Osteocyte (in vitro differentiated cells): ENCODE measurements at regions not wholly inside any gene's neighbourhood (a gene's known extent, or its start where the extent isn't known, plus 50 kb on each side); places are given as distances from the start of the nearest gene placed in this dataset.

Experiments used
- DNase-seq: peaks from one replicate; pipeline ENCODE4 v3.0.0; 2021; ENCODE audit warnings: mixed read lengths; ENCODE audit not compliant: unreplicated experiment; ENCODE audit errors: extremely low spot score
- H3K27ac Mint-ChIP-seq: one replicate; pipeline ENCODE4 v1.8.0; 2021; ENCODE audit warnings: mild to moderate bottlenecking, mixed read lengths; ENCODE audit not compliant: unreplicated experiment
- H3K27me3 Mint-ChIP-seq: one replicate; pipeline ENCODE4 v1.8.0; 2021; ENCODE audit warnings: mixed read lengths; ENCODE audit not compliant: unreplicated experiment
- H3K36me3 Mint-ChIP-seq: one replicate; pipeline ENCODE4 v1.8.0; 2021; ENCODE audit warnings: mixed read lengths; ENCODE audit not compliant: unreplicated experiment
- H3K4me1 Mint-ChIP-seq: one replicate; pipeline ENCODE4 v1.8.0; 2021; ENCODE audit warnings: mixed read lengths; ENCODE audit not compliant: unreplicated experiment
- H3K4me3 Mint-ChIP-seq: one replicate; pipeline ENCODE4 v1.8.0; 2021; ENCODE audit warnings: mild to moderate bottlenecking, moderate library complexity, mixed read lengths; ENCODE audit not compliant: unreplicated experiment
- H3K9me3 Mint-ChIP-seq: one replicate; pipeline ENCODE4 v1.8.0; 2021; ENCODE audit warnings: mixed read lengths; ENCODE audit not compliant: unreplicated experiment
- TF ChIP-seq, protein P1 (sequence below): fragments of 200-600 bp; sonication (generic); IDR thresholded peaks from 2 replicates; pipeline ENCODE4 v1.5.0; 2021; ENCODE audit warnings: antibody characterized with exemption, mild to moderate bottlenecking, moderate library complexity

- Mint-ChIP-seq H3K4me1 (peaks cover 4% of the 10 kb centered on the region), H3K9me3 (no peaks in the 10 kb centered on the region), H3K4me3 (no peak overlapping the region), H3K27me3 (no peaks in the 10 kb centered on the region), H3K27ac (no peak overlapping the region), H3K36me3 (no peaks in the 10 kb centered on the region)
- DNase-seq, result no peak
- TF ChIP-seq, protein P1, sequence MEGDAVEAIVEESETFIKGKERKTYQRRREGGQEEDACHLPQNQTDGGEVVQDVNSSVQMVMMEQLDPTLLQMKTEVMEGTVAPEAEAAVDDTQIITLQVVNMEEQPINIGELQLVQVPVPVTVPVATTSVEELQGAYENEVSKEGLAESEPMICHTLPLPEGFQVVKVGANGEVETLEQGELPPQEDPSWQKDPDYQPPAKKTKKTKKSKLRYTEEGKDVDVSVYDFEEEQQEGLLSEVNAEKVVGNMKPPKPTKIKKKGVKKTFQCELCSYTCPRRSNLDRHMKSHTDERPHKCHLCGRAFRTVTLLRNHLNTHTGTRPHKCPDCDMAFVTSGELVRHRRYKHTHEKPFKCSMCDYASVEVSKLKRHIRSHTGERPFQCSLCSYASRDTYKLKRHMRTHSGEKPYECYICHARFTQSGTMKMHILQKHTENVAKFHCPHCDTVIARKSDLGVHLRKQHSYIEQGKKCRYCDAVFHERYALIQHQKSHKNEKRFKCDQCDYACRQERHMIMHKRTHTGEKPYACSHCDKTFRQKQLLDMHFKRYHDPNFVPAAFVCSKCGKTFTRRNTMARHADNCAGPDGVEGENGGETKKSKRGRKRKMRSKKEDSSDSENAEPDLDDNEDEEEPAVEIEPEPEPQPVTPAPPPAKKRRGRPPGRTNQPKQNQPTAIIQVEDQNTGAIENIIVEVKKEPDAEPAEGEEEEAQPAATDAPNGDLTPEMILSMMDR, result no peak
These were observed 702.0 kb downstream of the KCNJ2 start for GRCh38 chr17:70871180-70871818.

- H3K27ac Mint-ChIP-seq, result no peak overlapping the region
- peaks cover 4% of the 10 kb centered on the region for H3K4me1 Mint-ChIP-seq
- H3K4me3 Mint-ChIP-seq, result no peak overlapping the region
- TF ChIP-seq, protein P1, result no peak
- H3K36me3 Mint-ChIP-seq, result no peaks in the 10 kb centered on the region
- no peaks in the 10 kb centered on the region for H3K27me3 Mint-ChIP-seq
- DNase-seq, result no peak
- no peaks in the 10 kb centered on the region for H3K9me3 Mint-ChIP-seq
These were observed 702.8 kb downstream of the KCNJ2 start for GRCh38 chr17:70872103-70872502.

DNA sequence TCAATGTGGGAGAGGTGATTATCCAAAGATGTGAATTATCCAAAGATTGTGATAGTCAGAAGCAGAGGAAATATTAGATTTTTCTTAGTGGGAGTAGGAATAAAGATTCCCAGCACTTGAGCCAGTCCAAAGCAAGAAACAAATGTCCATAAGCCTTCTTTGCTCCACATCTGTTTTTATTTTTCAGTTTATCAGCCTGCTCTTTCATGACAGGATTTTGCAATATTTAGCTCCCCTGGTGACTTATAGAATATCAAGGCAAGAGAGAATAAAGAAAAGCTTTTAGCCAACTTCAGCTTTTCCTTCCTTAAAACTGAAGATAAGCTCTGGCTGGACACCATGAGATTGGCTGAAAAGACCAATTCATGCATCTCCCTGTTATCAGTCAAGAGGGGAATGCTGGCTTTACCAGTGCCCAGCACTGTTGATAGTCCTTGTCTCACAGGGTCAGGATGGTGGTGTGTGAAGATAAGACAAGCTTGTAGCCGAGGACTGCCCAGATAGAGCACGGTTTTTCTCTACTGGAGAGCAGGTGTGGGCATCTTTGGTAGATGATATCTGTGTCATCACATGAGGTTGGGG is 706.5 kb downstream of the KCNJ2 start:
- TF ChIP-seq, protein P1, result no peak
- Mint-ChIP-seq H3K36me3 (no peaks in the 10 kb centered on the region), H3K4me3 (no peak overlapping the region), H3K4me1 (peaks cover 4% of the 10 kb centered on the region), H3K27ac (no peak overlapping the region), H3K9me3 (no peaks in the 10 kb centered on the region), H3K27me3 (no peaks in the 10 kb centered on the region)
- DNase-seq, result no peak

DNA sequence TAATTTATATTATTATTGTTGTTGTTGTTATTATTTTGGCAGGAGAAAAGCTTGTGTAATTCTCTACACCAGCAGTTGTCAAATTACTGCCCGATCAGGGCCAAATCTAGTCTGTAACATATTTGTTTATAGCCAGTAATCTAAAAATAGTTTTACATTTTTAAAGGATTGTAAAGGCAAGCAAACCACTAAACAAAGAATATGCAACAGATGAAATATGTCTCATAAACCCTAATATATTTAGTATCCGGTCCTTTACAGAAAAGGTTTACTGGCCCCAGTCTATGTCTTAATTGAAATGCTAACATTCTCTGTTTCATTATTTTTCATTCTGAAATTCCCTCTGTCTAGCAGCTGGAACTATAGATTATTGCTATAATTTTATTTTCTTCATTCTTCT is 709.5 kb downstream of the KCNJ2 start:
- H3K4me1 Mint-ChIP-seq, result no peaks in the 10 kb centered on the region
- no peaks in the 10 kb centered on the region for H3K9me3 Mint-ChIP-seq
- TF ChIP-seq, protein P1, result no peak
- no peaks in the 10 kb centered on the region for H3K36me3 Mint-ChIP-seq
- H3K4me3 Mint-ChIP-seq, result no peak overlapping the region
- no peaks in the 10 kb centered on the region for H3K27me3 Mint-ChIP-seq
- no peak overlapping the region for H3K27ac Mint-ChIP-seq
- DNase-seq, result no peak

- H3K27me3 Mint-ChIP-seq, result no peaks in the 10 kb centered on the region
- H3K9me3 Mint-ChIP-seq, result no peaks in the 10 kb centered on the region
- no peak for DNase-seq
- no peak overlapping the region for H3K27ac Mint-ChIP-seq
- no peak overlapping the region for H3K4me3 Mint-ChIP-seq
- H3K4me1 Mint-ChIP-seq, result no peaks in the 10 kb centered on the region
- H3K36me3 Mint-ChIP-seq, result no peaks in the 10 kb centered on the region
- TF ChIP-seq, protein P1, result no peak
These were observed 710.1 kb downstream of the KCNJ2 start for GRCh38 chr17:70879401-70879800.
